H1 (cell line): ENCODE measurements at regions not wholly inside any gene's neighbourhood (a gene's known extent, or its start where the extent isn't known, plus 50 kb on each side); places are given as distances from the start of the nearest gene placed in this dataset.

Source experiments
- CTCF ChIA-PET: fragments of 300-600 bp; sonication (Branson Sonifier 250); formaldehyde crosslinking; loops from one replicate; lab custom pipeline; 2021; ENCODE audit not compliant: partially characterized antibody; lab: Charles Lee
- POLR2A ChIA-PET: fragments of 300-600 bp; sonication (Branson Sonifier 250); formaldehyde crosslinking; loops from one replicate; lab custom pipeline; 2021; ENCODE audit warnings: inconsistent platforms; ENCODE audit not compliant: partially characterized antibody; lab: Charles Lee
- DNase-seq, 2 experiments: peaks; one replicate each; pipeline versions ENCODE4 v3.0.0 to v3.0.0-alpha.2; 2010 to 2022; ENCODE audit warnings: low spot score in 2 of 2, low read depth in 1 of 2, mixed read lengths in 1 of 2
- FAIRE-seq: peaks from 2 replicates; lab custom pipeline; 2011; peaks lifted over from hg19 to GRCh38; lab: Jason Lieb, UNC
- H2AFZ ChIP-seq: 2 replicates; pipeline ENCODE4 v1.8.1; 2012; ENCODE audit warnings: low read length, inconsistent platforms
- H2AK5ac ChIP-seq: 2 replicates; pipeline ENCODE4 v1.6.1; 2013; ENCODE audit warnings: low read depth, low read length
- H2BK120ac ChIP-seq: replicated peaks from 2 replicates; pipeline ENCODE3; 2013; ENCODE audit warnings: low read depth, low read length, inconsistent platforms
- H2BK12ac ChIP-seq: 2 replicates; pipeline ENCODE4 v1.6.1; 2013; ENCODE audit warnings: low read depth, low read length
- H2BK15ac ChIP-seq: 2 replicates; pipeline ENCODE4 v1.6.1; 2013; ENCODE audit warnings: low read length
- H2BK20ac ChIP-seq: 2 replicates; pipeline ENCODE4 v1.6.1; 2013; ENCODE audit warnings: low read length
- H2BK5ac ChIP-seq: 2 replicates; pipeline ENCODE4 v1.6.1; 2013; ENCODE audit warnings: low read depth, low read length
- H3K14ac ChIP-seq: 2 replicates; pipeline ENCODE4 v1.6.1; 2013; ENCODE audit warnings: inconsistent platforms; ENCODE audit not compliant: insufficient read length
- H3K18ac ChIP-seq: 2 replicates; pipeline ENCODE4 v1.6.1; 2013; ENCODE audit warnings: low read length; ENCODE audit errors: extremely low read depth
- H3K23ac ChIP-seq: 2 replicates; pipeline ENCODE4 v1.6.1; 2013; ENCODE audit warnings: inconsistent platforms; ENCODE audit not compliant: insufficient read length
- H3K23me2 ChIP-seq: 2 replicates; pipeline ENCODE4 v1.6.1; 2013; ENCODE audit warnings: low read depth, low read length
- H3K27ac ChIP-seq: 2 replicates; pipeline ENCODE4 v1.6.1; 2011; ENCODE audit warnings: low read depth, low read length, inconsistent platforms
- H3K27me3 ChIP-seq, 4 experiments: replicated peaks in 1 of 4; 1 replicate in 1 of 4; 2 replicates in 3 of 4; pipeline versions ENCODE4 v1.6.1 to v1.8.1; 2011 to 2013; ENCODE audit warnings: low read length in 3 of 4, mild to moderate bottlenecking in 3 of 4, inconsistent platforms in 2 of 4, mixed read lengths in 2 of 4, moderate library complexity in 1 of 4; ENCODE audit not compliant: control insufficient read depth in 3 of 4, insufficient read depth in 3 of 4; ENCODE audit errors: extremely low read depth in 1 of 4
- H3K36me3 ChIP-seq, 4 experiments: 2 replicates each; pipeline versions ENCODE4 v1.6.1 to v1.8.1; 2011 to 2013; ENCODE audit warnings: mild to moderate bottlenecking in 4 of 4, low read length in 3 of 4, moderate library complexity in 2 of 4, control low read depth in 1 of 4, inconsistent platforms in 1 of 4; ENCODE audit not compliant: insufficient read depth in 4 of 4, control insufficient read depth in 2 of 4
- H3K4ac ChIP-seq: replicated peaks from 2 replicates; pipeline ENCODE3; 2013; ENCODE audit warnings: low read length, low read depth, mixed read lengths, inconsistent platforms; ENCODE audit not compliant: insufficient read length
- H3K4me1 ChIP-seq, 4 experiments: replicated peaks in 1 of 4; 1 replicate in 1 of 4; 2 replicates in 3 of 4; pipeline versions ENCODE4 v1.6.1 to v1.8.1; 2011 to 2013; ENCODE audit warnings: low read length in 3 of 4, inconsistent platforms in 2 of 4, mixed read lengths in 1 of 4; ENCODE audit not compliant: insufficient read depth in 4 of 4, control insufficient read depth in 3 of 4
- H3K4me2 ChIP-seq, 2 experiments: 2 replicates each; pipeline versions ENCODE4 v1.6.1 to v1.8.1; 2011 to 2013; ENCODE audit warnings: low read depth in 2 of 2, low read length in 2 of 2, control low read depth in 1 of 2, inconsistent platforms in 1 of 2, mild to moderate bottlenecking in 1 of 2; ENCODE audit not compliant: insufficient read depth in 1 of 2
- H3K4me3 ChIP-seq, 4 experiments: fragments of 200-600, 300-600 bp in 1 of 4; sonication (generic), shearing (Covaris generic), sonication (Bioruptor Twin) in 1 of 4; 2 replicates each; pipeline versions ENCODE4 v1.5.1 to v1.8.1; 2011 to 2016; ENCODE audit warnings: low read length in 4 of 4, low read depth in 3 of 4, control low read depth in 2 of 4, inconsistent platforms in 2 of 4, mild to moderate bottlenecking in 2 of 4, mixed read lengths in 1 of 4, moderate library complexity in 1 of 4; ENCODE audit not compliant: insufficient read depth in 2 of 4; ENCODE audit errors: extremely low read depth in 1 of 4
- H3K56ac ChIP-seq: replicated peaks from 2 replicates; pipeline ENCODE3; 2013; ENCODE audit warnings: low read depth, mild to moderate bottlenecking, mixed read lengths, low read length, inconsistent platforms; ENCODE audit not compliant: insufficient read length
- H3K79me1 ChIP-seq: 2 replicates; pipeline ENCODE4 v1.6.1; 2013; ENCODE audit warnings: low read depth, low read length, control low read depth
- H3K79me2 ChIP-seq, 2 experiments: 2 replicates each; pipeline versions ENCODE4 v1.6.1 to v1.8.1; 2012 to 2013; ENCODE audit warnings: low read length in 2 of 2, mild to moderate bottlenecking in 2 of 2, inconsistent platforms in 1 of 2; ENCODE audit not compliant: insufficient read depth in 2 of 2, control insufficient read depth in 1 of 2
- H3K9ac ChIP-seq, 4 experiments: replicated peaks in 1 of 4; 1 replicate in 1 of 4; 2 replicates in 3 of 4; pipeline versions ENCODE4 v1.6.1 to v1.8.1; 2011 to 2013; ENCODE audit warnings: low read depth in 3 of 4, low read length in 3 of 4, control low read depth in 2 of 4, mild to moderate bottlenecking in 2 of 4, moderate library complexity in 2 of 4, inconsistent platforms in 1 of 4; ENCODE audit errors: extremely low read depth in 1 of 4
- H3K9me3 ChIP-seq, 2 experiments: 2 replicates each; pipeline versions ENCODE4 v1.6.1 to v1.8.1; 2012 to 2013; ENCODE audit warnings: mild to moderate bottlenecking in 2 of 2, moderate library complexity in 2 of 2, control low read depth in 1 of 2, inconsistent platforms in 1 of 2, low read depth in 1 of 2, low read length in 1 of 2, mixed read lengths in 1 of 2; ENCODE audit not compliant: insufficient read depth in 2 of 2
- H4K20me1 ChIP-seq, 2 experiments: replicated peaks in 1 of 2; 2 replicates each; pipeline versions ENCODE3 to v1.8.1; 2011 to 2013; ENCODE audit warnings: inconsistent platforms in 2 of 2, low read length in 2 of 2, mild to moderate bottlenecking in 1 of 2; ENCODE audit not compliant: insufficient read depth in 2 of 2, control insufficient read depth in 1 of 2
- H4K5ac ChIP-seq: 2 replicates; pipeline ENCODE4 v1.6.1; 2013; ENCODE audit warnings: low read length, low read depth, mixed read lengths, inconsistent platforms; ENCODE audit not compliant: insufficient read length
- H4K8ac ChIP-seq: 2 replicates; pipeline ENCODE4 v1.8.0; 2013; ENCODE audit warnings: mild to moderate bottlenecking, moderate library complexity, low read length, inconsistent platforms; ENCODE audit not compliant: insufficient read depth; ENCODE audit errors: extremely low read depth
- H4K91ac ChIP-seq: replicated peaks from 2 replicates; pipeline ENCODE3; 2013; ENCODE audit warnings: low read length, mixed read lengths, inconsistent platforms; ENCODE audit not compliant: insufficient read length
- BCL11A ChIP-seq, 2 experiments: IDR thresholded peaks; one replicate each; pipeline ENCODE4 v1.6.1; 2011; ENCODE audit warnings: low read depth in 2 of 2, low read length in 2 of 2, mild to moderate bottlenecking in 2 of 2
- TAF7 ChIP-seq: optimal IDR thresholded peaks from 2 replicates; pipeline ENCODE3; 2011; ENCODE audit warnings: low read depth, mild to moderate bottlenecking, inconsistent platforms, low read length, moderate library complexity, borderline replicate concordance
- WGBS, 2 experiments: shearing (Covaris generic) in 1 of 2; methylation state at CpG; one replicate each; pipeline versions ENCODE4 v1.1.6 to v1.1.7; 2013 to 2015; ENCODE audit warnings: low lambda C conversion rate in 2 of 2, mixed read lengths in 2 of 2, inconsistent platforms in 1 of 2, low coverage in 1 of 2, missing lambda C conversion rate in 1 of 2; ENCODE audit not compliant: insufficient replicate concordance in 2 of 2, insufficient coverage in 1 of 2, insufficient read length in 1 of 2; ENCODE audit errors: extremely low coverage in 1 of 2, missing lambda C conversion rate in 1 of 2; 5-methylcytosine and 5-hydroxymethylcytosine counted together

DNA sequence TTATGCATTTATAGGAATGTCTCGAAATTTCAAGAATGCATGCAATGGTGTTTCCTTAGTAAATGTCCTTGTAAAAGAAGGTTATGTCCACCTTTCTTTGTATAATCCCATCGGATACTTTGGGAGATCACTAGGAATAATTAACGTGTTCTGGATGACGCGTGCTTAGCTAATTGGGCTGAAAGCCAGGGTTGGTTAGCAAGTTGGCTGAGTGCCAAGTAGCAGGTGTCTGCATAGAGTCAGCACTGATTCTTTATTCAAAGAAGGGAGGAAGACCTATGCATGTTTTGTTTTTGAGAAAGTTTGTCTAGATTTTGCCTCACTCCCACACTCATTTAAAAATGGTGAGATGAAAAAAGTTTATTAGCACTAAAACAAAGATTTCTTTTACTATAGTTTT lies 144.6 kb downstream of the SOX3 start:
- H4K8ac ChIP-seq = no peak overlapping the region
- H3K56ac ChIP-seq = no peak overlapping the region
- H2BK120ac ChIP-seq = no peak overlapping the region
- DNase-seq (no peak), FAIRE-seq (peak; percentile 50)
- H3K23me2 ChIP-seq = no peaks in the 10 kb centered on the region
- H3K4me1 ChIP-seq = peaks cover 0 to 3% (median 0%) of the 10 kb centered on the region in 4 experiments; a peak in 2 of 7 replicates
- no peaks in the 10 kb centered on the region for H3K79me2 ChIP-seq
- no peak overlapping the region for H2BK5ac ChIP-seq
- ChIA-PET CTCF (no interaction called here), POLR2A (no interaction called here)
- H3K14ac ChIP-seq = no peak overlapping the region
- no peak overlapping the region for H3K27ac ChIP-seq
- H3K18ac ChIP-seq = no peak overlapping the region
- no peak overlapping the region for H4K5ac ChIP-seq
- H3K36me3 ChIP-seq = no peaks in the 10 kb centered on the region
- H3K9ac ChIP-seq = no peak overlapping the region
- H2AK5ac ChIP-seq = no peak overlapping the region
- no peak overlapping the region for H2BK12ac ChIP-seq
- H4K91ac ChIP-seq = no peak overlapping the region
- no peaks in the 10 kb centered on the region for H3K9me3 ChIP-seq
- H3K79me1 ChIP-seq = no peaks in the 10 kb centered on the region
- no peak overlapping the region for H2AFZ ChIP-seq
- TF ChIP-seq TAF7 (no peak), BCL11A (IDR thresholded peaks at IDR 0.05; ENCODE audit: low read depth in 2 of 2, low read length in 2 of 2) (no peak)
- H3K4me2 ChIP-seq = no peak overlapping the region
- H3K23ac ChIP-seq = no peak overlapping the region
- 61% methylated on average over 5 of the region's 5 CpGs; no CpG with 5 or more reads in 1 of the 2 experiments for WGBS, 2 experiments
- H2BK15ac ChIP-seq = no peak overlapping the region
- no peaks in the 10 kb centered on the region for H4K20me1 ChIP-seq
- no peak overlapping the region for H3K4me3 ChIP-seq
- no peak overlapping the region for H3K4ac ChIP-seq
- H3K27me3 ChIP-seq = no peaks in the 10 kb centered on the region
- H2BK20ac ChIP-seq = no peak overlapping the region
